ENCODE measurements at regions not wholly inside any gene's neighbourhood (a gene's known extent, or its start where the extent isn't known, plus 50 kb on each side); places are given as distances from the start of the nearest gene placed in this dataset.
"Not testable (repeated sequence)": the region's sequence is repeated elsewhere in the genome, so short reads cannot be mapped to it uniquely, and the experiment has no call there.

- DNase-seq: no peak
- in situ Hi-C loops (cut with HindIII; ENCODE audit: low pct_ligation_motif_present, low pct_unique_long_range_greater_than_20kb, low sequenced_read_pairs): no loop called here
Observed at GRCh38 chr1:191368891-191369654, 789.2 kb upstream of the RGS18 start.

GRCh38 chr1:191371626-191372025 lies 786.6 kb upstream of the RGS18 start:
- in situ Hi-C loops (cut with HindIII; ENCODE audit: low pct_ligation_motif_present, low pct_unique_long_range_greater_than_20kb, low sequenced_read_pairs): no loop called here
- DNase-seq: no peak

- in situ Hi-C loops (cut with HindIII; ENCODE audit: low pct_ligation_motif_present, low pct_unique_long_range_greater_than_20kb, low sequenced_read_pairs): no loop called here
- no peak for DNase-seq
Observed at GRCh38 chr1:191388283-191388682, 770.0 kb upstream of the RGS18 start.

GRCh38 chr1:191396622-191397021 lies 761.6 kb upstream of the RGS18 start:
- DNase-seq: no peak
- in situ Hi-C loops (cut with HindIII; ENCODE audit: low pct_ligation_motif_present, low pct_unique_long_range_greater_than_20kb, low sequenced_read_pairs): no loop called here

- in situ Hi-C loops (cut with HindIII; ENCODE audit: low pct_ligation_motif_present, low pct_unique_long_range_greater_than_20kb, low sequenced_read_pairs): no loop called here
- no peak for DNase-seq
Observed at GRCh38 chr1:191398551-191398950, 759.7 kb upstream of the RGS18 start.

GRCh38 chr1:191405417-191405816 lies 752.8 kb upstream of the RGS18 start:
- in situ Hi-C loops (cut with HindIII; ENCODE audit: low pct_ligation_motif_present, low pct_unique_long_range_greater_than_20kb, low sequenced_read_pairs): no loop called here
- DNase-seq: no peak

GRCh38 chr1:191414981-191415640 lies 743.2 kb upstream of the RGS18 start:
- in situ Hi-C loops (cut with HindIII; ENCODE audit: low pct_ligation_motif_present, low pct_unique_long_range_greater_than_20kb, low sequenced_read_pairs): no loop called here
- DNase-seq: no peak

GRCh38 chr1:191419842-191420241 lies 738.4 kb upstream of the RGS18 start:
- in situ Hi-C loops (cut with HindIII; ENCODE audit: low pct_ligation_motif_present, low pct_unique_long_range_greater_than_20kb, low sequenced_read_pairs): no loop called here
- DNase-seq: no peak

GRCh38 chr1:191427593-191427992 lies 730.7 kb upstream of the RGS18 start:
- no peak for DNase-seq
- in situ Hi-C loops (cut with HindIII; ENCODE audit: low pct_ligation_motif_present, low pct_unique_long_range_greater_than_20kb, low sequenced_read_pairs): no loop called here

- in situ Hi-C loops (cut with HindIII; ENCODE audit: low pct_ligation_motif_present, low pct_unique_long_range_greater_than_20kb, low sequenced_read_pairs): no loop called here
- no peak for DNase-seq
Observed at GRCh38 chr1:191432817-191433216, 725.4 kb upstream of the RGS18 start.

- DNase-seq: no peak
- in situ Hi-C loops (cut with HindIII; ENCODE audit: low pct_ligation_motif_present, low pct_unique_long_range_greater_than_20kb, low sequenced_read_pairs): no loop called here
Observed at GRCh38 chr1:191438979-191439378, 719.3 kb upstream of the RGS18 start.

- in situ Hi-C loops (cut with HindIII; ENCODE audit: low pct_ligation_motif_present, low pct_unique_long_range_greater_than_20kb, low sequenced_read_pairs); DNase-seq: not testable (repeated sequence)
Observed at GRCh38 chr1:191448279-191448678, 710.0 kb upstream of the RGS18 start.

- no peak for DNase-seq
Observed at GRCh38 chr1:191452586-191452985, 705.7 kb upstream of the RGS18 start.

GRCh38 chr1:191453487-191453886 lies 704.8 kb upstream of the RGS18 start:
- no peak for DNase-seq
- in situ Hi-C loops (cut with HindIII; ENCODE audit: low pct_ligation_motif_present, low pct_unique_long_range_greater_than_20kb, low sequenced_read_pairs): no loop called here

More at GRCh38 chr1:191452586-191452985, 705.7 kb upstream of the RGS18 start:
- in situ Hi-C loops (cut with HindIII; ENCODE audit: low pct_ligation_motif_present, low pct_unique_long_range_greater_than_20kb, low sequenced_read_pairs): no loop called here

- no peak for DNase-seq
- in situ Hi-C loops (cut with HindIII; ENCODE audit: low pct_ligation_motif_present, low pct_unique_long_range_greater_than_20kb, low sequenced_read_pairs): no loop called here
Observed at GRCh38 chr1:191457889-191458288, 700.4 kb upstream of the RGS18 start.

- in situ Hi-C loops (cut with HindIII; ENCODE audit: low pct_ligation_motif_present, low pct_unique_long_range_greater_than_20kb, low sequenced_read_pairs): no loop called here
- DNase-seq: no peak
Observed at GRCh38 chr1:191460234-191460633, 698.0 kb upstream of the RGS18 start.

GRCh38 chr1:191483988-191484387 lies 674.3 kb upstream of the RGS18 start:
- DNase-seq: no peak
- in situ Hi-C loops (cut with HindIII; ENCODE audit: low pct_ligation_motif_present, low pct_unique_long_range_greater_than_20kb, low sequenced_read_pairs): no loop called here

- no peak for DNase-seq
- in situ Hi-C loops (cut with HindIII; ENCODE audit: low pct_ligation_motif_present, low pct_unique_long_range_greater_than_20kb, low sequenced_read_pairs): no loop called here
Observed at GRCh38 chr1:191490303-191490702, 668.0 kb upstream of the RGS18 start.

GRCh38 chr1:191495040-191495439 lies 663.2 kb upstream of the RGS18 start:
- in situ Hi-C loops (cut with HindIII; ENCODE audit: low pct_ligation_motif_present, low pct_unique_long_range_greater_than_20kb, low sequenced_read_pairs): no loop called here
- DNase-seq: no peak

- peak; percentile 31 for DNase-seq
- in situ Hi-C loops (cut with HindIII; ENCODE audit: low pct_ligation_motif_present, low pct_unique_long_range_greater_than_20kb, low sequenced_read_pairs): no loop called here
Observed at GRCh38 chr1:191498318-191498717, 659.9 kb upstream of the RGS18 start.
